Dedifferentiated amniotic fluid mesenchymal stem cell (primary cell): ENCODE measurements at regions not wholly inside any gene's neighbourhood (a gene's known extent, or its start where the extent isn't known, plus 50 kb on each side); places are given as distances from the start of the nearest gene placed in this dataset.
"Not testable (repeated sequence)": the region's sequence is repeated elsewhere in the genome, so short reads cannot be mapped to it uniquely, and the experiment has no call there.

Source experiments
- DNase-seq: peaks from one replicate; pipeline ENCODE4 v3.0.0-alpha.2; 2016; ENCODE audit errors: extremely low spot score

- peak; percentile 81 for DNase-seq
Measured at GRCh38 chr13:34358811-34359513, 541.0 kb downstream of the RFC3 start.

DNA sequence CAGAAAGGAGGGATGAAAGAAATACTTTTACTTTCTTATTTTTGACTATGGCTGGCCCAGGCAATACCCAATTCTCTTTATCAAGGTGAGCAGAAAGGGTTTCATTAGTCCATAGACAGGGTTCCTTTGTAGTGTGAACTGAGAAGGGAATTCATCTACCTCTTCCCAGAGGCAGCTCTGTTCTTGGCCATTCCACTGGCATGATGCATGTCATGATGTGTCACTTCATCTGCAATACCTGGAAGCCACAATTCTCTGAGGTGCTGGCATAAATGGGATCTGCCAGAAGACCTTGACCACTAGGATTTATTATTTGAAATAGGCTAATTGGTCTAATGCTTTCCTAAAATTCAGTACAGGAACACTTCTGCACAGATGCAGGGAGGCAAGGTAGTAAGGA lies 542.8 kb downstream of the RFC3 start:
- no peak for DNase-seq

DNA sequence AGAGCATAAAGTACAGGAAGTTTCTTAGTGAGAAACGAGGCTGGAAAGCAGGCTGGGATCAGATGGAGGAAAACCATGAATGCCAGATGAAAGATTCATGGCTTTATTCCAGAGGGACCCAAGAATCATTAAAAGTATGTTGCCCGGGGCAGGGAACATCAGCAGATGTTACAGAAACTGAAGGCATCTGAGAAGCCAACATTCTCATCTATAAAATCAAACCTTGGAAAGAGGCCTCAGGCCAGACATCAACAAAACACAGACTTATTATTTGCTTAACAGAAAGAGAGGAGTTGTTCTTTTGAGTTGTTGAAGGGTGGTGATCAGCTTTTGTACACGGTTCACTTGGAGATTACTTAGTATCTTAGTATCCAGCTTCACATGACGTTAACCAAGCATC lies 543.6 kb downstream of the RFC3 start:
- DNase-seq: peak; percentile 80

DNA sequence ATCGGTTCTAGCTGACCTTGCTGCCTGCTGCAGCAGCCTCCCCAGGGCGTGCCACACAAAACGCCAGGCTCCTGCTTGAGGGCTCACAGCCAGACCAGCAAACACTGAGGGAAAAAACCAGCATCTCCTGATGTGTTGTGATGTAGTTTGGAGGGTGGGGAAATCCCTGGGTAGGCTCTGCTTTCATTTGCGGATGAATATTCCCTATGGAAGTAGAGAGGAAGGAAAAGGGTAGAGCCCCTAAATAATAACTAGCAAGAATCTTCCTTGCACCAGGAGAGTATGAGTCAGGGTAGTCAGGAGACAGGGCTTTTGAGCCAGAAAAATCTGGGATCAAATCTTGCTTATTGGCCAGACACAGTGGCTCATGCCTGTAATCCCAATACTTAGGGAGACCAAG lies 545.3 kb downstream of the RFC3 start:
- no peak for DNase-seq

DNA sequence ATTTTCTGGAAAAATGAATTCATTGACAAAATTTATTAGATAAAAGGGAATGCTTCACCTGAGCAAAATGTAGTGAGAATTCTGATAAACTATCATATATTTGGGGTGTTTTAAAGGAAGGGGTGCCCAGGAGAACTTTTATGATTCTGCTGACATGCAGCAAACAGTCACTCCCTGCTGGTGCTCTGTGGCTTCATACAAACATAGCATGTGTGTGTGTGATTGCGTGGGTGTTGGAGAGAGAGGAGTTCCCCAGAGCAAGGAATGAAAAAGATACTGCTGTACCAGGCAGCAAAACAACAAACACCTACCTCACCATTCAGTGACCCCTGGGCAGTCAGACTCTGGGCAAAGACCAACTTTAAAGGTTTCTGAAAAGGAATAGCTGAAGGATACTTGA lies 546.7 kb downstream of the RFC3 start:
- no peak for DNase-seq

DNA sequence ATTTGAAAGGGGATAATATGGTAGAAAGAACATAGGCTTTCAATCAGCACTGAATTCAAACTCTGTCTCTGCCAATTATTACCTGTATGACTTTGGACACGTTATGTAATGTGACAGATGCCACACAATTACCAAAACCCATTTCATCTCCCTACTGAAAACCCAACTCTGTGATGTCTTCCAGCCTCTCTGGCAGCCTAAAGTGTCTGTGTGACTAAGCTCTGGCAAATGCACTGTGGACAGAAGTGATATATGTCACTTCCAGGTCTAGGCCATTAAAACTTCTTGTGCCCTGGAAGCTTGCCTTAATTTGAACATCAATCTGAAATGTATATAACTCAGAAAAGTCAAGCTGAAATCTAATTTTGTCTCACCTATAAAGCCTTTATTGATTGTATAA lies 552.0 kb downstream of the RFC3 start:
- no peak for DNase-seq

GRCh38 chr13:34371108-34371507 lies 553.2 kb downstream of the RFC3 start:
- DNase-seq: no peak

DNA sequence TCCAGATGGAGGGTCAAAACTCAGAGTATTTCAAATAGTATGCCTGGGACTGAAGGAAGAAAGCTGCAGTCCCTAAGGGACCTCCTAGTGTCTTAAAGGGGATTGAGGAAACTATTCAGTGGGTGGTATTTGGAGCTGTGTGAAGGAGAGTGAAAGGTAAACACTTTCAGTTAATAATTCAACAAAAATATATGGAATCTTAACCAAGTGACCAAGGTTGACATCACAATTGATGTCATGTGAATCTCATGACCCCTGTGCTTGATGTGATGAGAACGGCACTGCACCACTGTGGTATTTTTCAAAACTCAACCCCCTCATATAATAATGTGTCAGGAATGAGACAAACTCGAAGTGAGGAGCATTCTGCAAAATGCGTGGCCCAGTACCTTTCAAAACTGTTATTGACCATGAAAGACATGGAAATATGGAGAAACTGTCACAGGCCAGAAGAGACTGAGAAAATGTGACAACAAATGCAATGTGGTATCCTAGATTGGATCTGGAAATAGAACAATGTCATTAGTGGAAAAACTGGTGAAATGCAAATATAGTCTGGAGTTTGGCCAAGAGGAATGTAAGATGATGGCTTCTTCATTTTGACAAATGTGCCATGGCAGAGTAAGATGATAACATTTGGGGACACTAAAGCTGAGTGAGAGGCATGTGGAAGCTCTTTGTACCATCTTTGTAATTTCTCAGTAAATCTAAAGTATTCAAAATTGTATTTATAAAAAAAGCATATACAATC lies 553.9 kb downstream of the RFC3 start:
- no peak for DNase-seq

DNA sequence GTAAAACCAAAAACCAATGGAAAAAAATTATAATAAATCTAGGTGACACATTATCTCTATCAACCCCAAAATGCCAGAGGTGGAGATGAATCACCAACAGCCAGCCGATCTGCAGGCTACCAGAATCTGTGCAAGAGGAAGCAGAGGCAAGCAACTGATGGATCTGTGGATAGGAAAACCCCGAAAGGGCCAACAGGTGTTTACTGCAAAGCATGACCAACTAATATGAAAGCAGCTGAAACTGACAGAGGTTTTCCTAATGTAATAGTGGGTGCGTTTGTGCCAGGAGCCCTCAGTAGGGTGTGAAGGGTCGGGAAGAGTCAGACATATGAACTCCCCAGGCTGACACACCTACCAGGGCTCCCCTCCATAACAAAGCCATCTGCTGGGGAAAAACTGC lies 554.6 kb downstream of the RFC3 start:
- DNase-seq: no peak

DNA sequence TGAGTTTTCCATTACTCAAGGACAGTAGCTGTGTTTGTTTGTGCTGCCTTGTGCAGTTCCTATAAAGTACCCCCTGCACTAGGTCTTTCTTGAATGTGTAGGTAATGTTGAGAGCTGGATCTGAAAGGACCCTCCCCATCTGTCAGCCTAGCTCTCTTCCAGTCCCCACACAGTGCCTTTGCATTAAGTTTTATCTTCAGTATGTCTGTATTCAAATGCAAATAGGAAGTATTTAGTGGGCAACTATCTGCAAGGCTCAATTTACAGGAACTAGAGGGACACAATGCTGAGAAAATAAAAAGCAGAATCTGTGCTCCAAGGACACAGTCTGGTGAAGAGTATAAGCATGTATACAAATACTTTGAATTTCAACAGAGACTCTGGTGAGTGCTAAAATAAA lies 558.5 kb downstream of the RFC3 start:
- DNase-seq: no peak

- DNase-seq: no peak
Measured at GRCh38 chr13:34381228-34381627, 560.8 kb upstream of the NBEA start.

DNA sequence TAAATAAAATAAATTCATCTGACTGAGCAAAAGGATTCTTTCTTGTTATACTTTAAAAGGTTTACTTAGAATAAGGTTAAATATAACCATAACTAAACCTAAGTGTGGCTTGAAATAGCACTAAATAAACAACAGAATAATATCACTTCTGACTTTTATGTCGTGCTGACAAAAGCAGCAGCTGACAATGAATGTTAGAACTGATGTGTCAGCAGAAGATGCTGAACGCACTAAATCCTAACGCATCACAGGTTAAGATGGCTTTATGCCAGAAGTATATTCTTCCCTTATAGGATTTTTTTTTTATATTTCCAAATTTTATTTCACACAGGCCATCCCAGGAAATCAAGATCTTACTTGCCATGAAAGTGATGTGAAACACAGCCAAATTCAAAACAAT lies 558.3 kb upstream of the NBEA start:
- no peak for DNase-seq

GRCh38 chr13:34386229-34386628 lies 555.8 kb upstream of the NBEA start:
- DNase-seq: not testable (repeated sequence)

GRCh38 chr13:34391076-34391475 lies 551.0 kb upstream of the NBEA start:
- DNase-seq: peak; percentile 47

DNA sequence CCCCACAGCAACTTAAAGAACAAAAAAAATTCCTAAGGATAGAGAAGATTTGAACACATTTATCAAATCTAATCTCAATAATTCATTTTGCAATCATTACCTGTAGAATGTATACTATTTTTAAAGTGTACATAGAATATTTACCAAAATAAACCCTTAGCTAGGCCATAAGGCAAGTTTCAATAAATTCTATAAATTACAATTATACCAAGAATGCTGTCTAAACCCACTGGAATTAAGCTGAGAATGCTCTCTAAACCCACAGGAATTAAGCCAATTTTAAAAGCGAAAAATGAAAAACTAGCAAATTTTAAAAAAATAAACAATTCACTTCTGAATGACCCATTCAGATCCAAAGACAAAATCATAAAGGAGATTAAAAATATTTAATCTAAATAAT lies 540.4 kb upstream of the NBEA start:
- peak; percentile 51 for DNase-seq

- no peak for DNase-seq
Measured at GRCh38 chr13:34405410-34406181, 536.5 kb upstream of the NBEA start.

DNA sequence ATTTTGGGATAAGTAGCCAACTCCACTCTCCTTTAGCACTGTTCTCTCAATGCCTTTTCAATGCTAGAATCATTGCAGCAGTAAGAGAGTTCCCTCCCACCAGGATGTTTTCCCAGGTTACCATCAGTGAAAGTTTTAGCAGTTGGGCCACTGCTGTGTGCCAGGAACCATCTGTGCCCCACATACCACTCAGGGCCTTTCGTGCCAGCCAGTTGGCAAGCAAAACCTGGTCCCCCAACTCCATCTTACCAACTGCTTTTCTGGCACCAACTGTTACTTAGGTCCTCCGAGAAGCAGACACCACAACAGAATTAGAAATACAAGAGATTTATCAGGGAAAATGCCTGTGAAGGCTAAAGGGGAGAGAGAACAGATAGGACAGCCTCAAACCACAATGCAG lies 533.4 kb upstream of the NBEA start:
- DNase-seq: no peak

DNA sequence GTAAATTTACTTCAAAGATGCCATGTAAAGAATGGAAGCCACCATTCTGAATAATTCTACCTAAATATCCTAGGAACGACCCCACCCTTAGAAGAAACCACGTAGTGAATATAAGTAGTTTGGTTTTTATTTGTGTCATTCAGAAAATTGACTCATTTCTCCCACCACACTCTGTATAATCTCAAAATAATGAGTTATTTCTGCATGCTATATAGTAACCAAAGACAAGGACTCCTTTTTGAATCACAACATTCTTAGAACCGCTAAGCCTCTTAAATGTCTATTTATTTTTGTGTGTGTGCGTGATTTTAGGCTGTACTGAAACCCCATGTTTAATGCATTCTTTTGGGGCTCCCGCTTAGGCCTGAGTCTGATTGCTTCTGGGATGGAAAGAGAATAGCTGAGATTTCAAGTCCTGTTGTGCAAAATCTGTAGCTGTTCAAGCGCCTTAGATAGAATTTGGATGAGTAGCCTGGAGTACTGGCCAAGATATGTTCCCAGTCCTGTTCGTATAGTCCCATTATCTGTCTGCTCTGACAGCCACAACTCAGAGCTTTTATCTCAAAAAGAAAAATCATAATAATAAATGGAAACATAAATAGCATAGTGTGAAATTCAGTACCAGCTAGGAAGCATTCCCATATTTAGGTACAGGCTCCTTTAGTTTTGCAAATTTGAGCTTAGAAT lies 532.4 kb upstream of the NBEA start:
- no peak for DNase-seq

GRCh38 chr13:34410678-34411077 lies 531.4 kb upstream of the NBEA start:
- no peak for DNase-seq

DNA sequence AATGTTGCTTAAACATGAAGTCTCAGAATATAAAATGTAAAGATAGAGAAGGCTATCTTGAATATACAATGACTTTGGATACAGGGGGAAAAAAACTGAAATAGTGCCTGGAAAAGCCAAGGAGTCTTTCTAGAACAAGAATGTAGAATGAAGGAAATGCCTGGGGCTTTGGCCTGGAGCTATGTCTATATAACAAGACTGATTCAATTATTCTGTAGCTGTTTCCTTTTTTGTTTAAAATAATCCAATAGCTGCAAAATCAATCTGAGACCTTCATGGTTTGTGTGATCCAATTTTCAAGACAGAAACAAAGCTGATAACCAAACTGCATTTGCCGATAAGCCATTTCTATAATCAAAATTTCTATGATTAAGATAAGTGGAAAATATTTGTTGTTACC lies 530.9 kb upstream of the NBEA start:
- no peak for DNase-seq

DNA sequence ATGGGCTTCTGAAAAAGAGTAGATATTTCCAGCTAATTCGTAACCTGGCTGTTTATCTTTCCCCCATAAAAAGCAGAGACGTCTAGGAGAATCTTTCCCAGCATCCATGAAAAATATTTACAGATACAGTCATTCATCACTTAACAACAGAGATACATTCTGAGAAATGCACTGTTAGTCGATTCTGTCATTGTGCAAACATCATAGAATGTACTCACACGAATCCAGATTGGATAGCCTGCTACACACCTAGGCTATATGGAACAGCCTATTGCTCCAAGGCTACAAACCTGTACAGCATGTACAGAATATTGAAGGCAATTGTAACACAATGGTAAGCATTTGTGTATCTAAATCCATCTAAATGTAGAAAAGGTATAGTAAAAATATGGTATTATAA lies 530.2 kb upstream of the NBEA start:
- DNase-seq: no peak

DNA sequence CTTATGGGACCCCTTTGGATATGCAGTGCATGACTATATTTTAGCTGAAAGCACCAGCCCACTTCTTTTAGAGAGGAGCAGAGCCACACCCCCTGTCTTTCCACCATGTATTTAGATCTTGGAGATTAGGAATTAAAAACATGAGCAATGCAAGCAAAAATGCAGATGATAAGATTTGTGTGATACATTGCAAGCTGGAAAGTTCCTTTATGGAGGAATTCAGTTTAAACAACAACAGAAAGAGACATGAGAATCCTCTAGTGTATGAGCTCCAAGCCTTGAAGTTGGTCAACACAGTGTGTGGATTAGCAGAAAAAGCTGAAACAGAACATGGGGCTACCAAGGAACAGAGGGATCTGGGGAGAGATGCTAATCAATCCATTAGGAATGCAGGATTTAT lies 529.8 kb upstream of the NBEA start:
- DNase-seq: no peak
